Esophagus muscularis mucosa (tissue), 4 donors: ENCODE measurements at regions not wholly inside any gene's neighbourhood (a gene's known extent, or its start where the extent isn't known, plus 50 kb on each side); places are given as distances from the start of the nearest gene placed in this dataset.

Experiments
- DNase-seq: peaks from one replicate; pipeline ENCODE4 v3.0.0-alpha.2; 2017; ENCODE audit errors: extremely low spot score
- H3K27ac ChIP-seq, 4 donors: fragments of 200-600 bp; sonication (generic); replicated peaks in 1 of 4; 1 replicate in 3 of 4; 2 replicates in 1 of 4; pipeline ENCODE4 v1.5.1; 2016 to 2019; ENCODE audit warnings: mild to moderate bottlenecking in 1 of 4
- H3K27me3 ChIP-seq, 4 donors: fragments of 200-600 bp; sonication (generic); one replicate each; pipeline versions ENCODE4 v1.5.1 to v1.6.0; 2016 to 2019
- H3K36me3 ChIP-seq, 4 donors: fragments of 200-600 bp; sonication (generic); one replicate each; pipeline ENCODE4 v1.5.1; 2016 to 2019
- H3K4me1 ChIP-seq, 4 donors: fragments of 200-600 bp; sonication (generic); one replicate each; pipeline ENCODE4 v1.5.1; 2016 to 2019
- H3K4me3 ChIP-seq, 4 donors: fragments of 200-600 bp; sonication (generic); 1 replicate in 2 of 4; 2 replicates in 2 of 4; pipeline ENCODE4 v1.5.1; 2016 to 2019; ENCODE audit warnings: mild to moderate bottlenecking in 4 of 4, moderate library complexity in 1 of 4
- H3K9me3 ChIP-seq, 4 donors: fragments of 200-600 bp; sonication (generic); 1 replicate in 3 of 4; 2 replicates in 1 of 4; pipeline ENCODE4 v1.5.1; 2016 to 2019
- CTCF ChIP-seq, 3 experiments: fragments of 200-600 bp in 2 of 3; fragments of 450-650 bp in 1 of 3; sonication (generic) in 2 of 3; IDR thresholded peaks; one replicate each; pipeline ENCODE4 v1.5.1; 2017 to 2019; ENCODE audit warnings: antibody characterized with exemption in 3 of 3, mild to moderate bottlenecking in 2 of 3, moderate library complexity in 1 of 3
- EP300 ChIP-seq: sonication (generic); formaldehyde crosslinking; IDR thresholded peaks from one replicate; pipeline ENCODE4 v1.6.1; 2017; ENCODE audit warnings: antibody characterized with exemption
- POLR2A ChIP-seq: fragments of 450-650 bp; IDR thresholded peaks from one replicate; pipeline ENCODE4 v1.6.1; 2017; ENCODE audit warnings: antibody characterized with exemption, moderate library complexity, mild to moderate bottlenecking, low read depth
- POLR2AphosphoS5 ChIP-seq, 2 donors: sonication (generic); formaldehyde crosslinking; IDR thresholded peaks; one replicate each; pipeline ENCODE4 v1.6.1; 2017; ENCODE audit warnings: antibody characterized with exemption in 2 of 2
- WGBS: methylation state at CpG from one replicate; pipeline ENCODE4 v1.1.5; 2018; 5-methylcytosine and 5-hydroxymethylcytosine counted together
- intact Hi-C: fragments of 100-400 bp; cut with DNase I; formaldehyde crosslinking; loops from one replicate; pipeline ENCODE4 v1.15.1; 2023

- TF ChIP-seq CTCF (IDR thresholded peaks at IDR 0.05), result no peak
- TF ChIP-seq EP300, result no peak
- no peak for TF ChIP-seq POLR2A
- TF ChIP-seq POLR2AphosphoS5 (IDR thresholded peaks at IDR 0.05), result no peak
These were observed 85.2 kb upstream of the CACNA2D1 start for GRCh38 chr7:82528577-82529310.

GRCh38 chr7:82527851-82528250, 84.3 kb upstream of the CACNA2D1 start:
- WGBS, result 95% methylated on average over 1 of the region's 1 CpG
- Histone ChIP-seq H3K4me3 (no peak overlapping the region), H3K9me3 (no peaks in the 10 kb centered on the region), H3K27ac (no peak overlapping the region), H3K36me3 (no peaks in the 10 kb centered on the region), H3K4me1 (no peaks in the 10 kb centered on the region), H3K27me3 (no peaks in the 10 kb centered on the region)
- DNase-seq, result no peak
- TF ChIP-seq EP300 (no peak), POLR2A (no peak)
- intact Hi-C loops, result no loop called here

More at GRCh38 chr7:82528577-82529310, 85.2 kb upstream of the CACNA2D1 start:
- WGBS, result 82% methylated on average over 3 of the region's 3 CpGs
- Histone ChIP-seq H3K4me1 (no peaks in the 10 kb centered on the region), H3K27ac (no peak overlapping the region), H3K27me3 (no peaks in the 10 kb centered on the region), H3K36me3 (no peaks in the 10 kb centered on the region), H3K9me3 (no peaks in the 10 kb centered on the region), H3K4me3 (no peak overlapping the region)
- DNase-seq, result no peak
- intact Hi-C loops, result no loop called here

GRCh38 chr7:82521906-82522445, 78.4 kb upstream of the CACNA2D1 start:
- TF ChIP-seq POLR2AphosphoS5 (IDR thresholded peaks at IDR 0.05), result no peak
- no peak for TF ChIP-seq EP300
- TF ChIP-seq POLR2A, result no peak
- no peak for TF ChIP-seq CTCF (IDR thresholded peaks at IDR 0.05)
- WGBS, result 83% methylated on average over 2 of the region's 2 CpGs
- Histone ChIP-seq H3K27me3 (no peaks in the 10 kb centered on the region), H3K27ac (no peak overlapping the region), H3K9me3 (no peaks in the 10 kb centered on the region), H3K4me1 (no peaks in the 10 kb centered on the region), H3K36me3 (no peaks in the 10 kb centered on the region), H3K4me3 (no peak overlapping the region)
- no peak for DNase-seq
- intact Hi-C loops, result no loop called here

GRCh38 chr7:82517050-82517449, 73.5 kb upstream of the CACNA2D1 start:
- no peak for TF ChIP-seq POLR2A
- no peak for DNase-seq
- H3K27ac ChIP-seq, result no peak overlapping the region
- no peaks in the 10 kb centered on the region for H3K9me3 ChIP-seq
- no peaks in the 10 kb centered on the region for H3K4me1 ChIP-seq
- H3K36me3 ChIP-seq, result no peaks in the 10 kb centered on the region
- H3K27me3 ChIP-seq, result no peaks in the 10 kb centered on the region
- intact Hi-C loops, result no loop called here
- 94% methylated on average over 2 of the region's 2 CpGs for WGBS
- H3K4me3 ChIP-seq, result no peak overlapping the region

- TF ChIP-seq EP300 (no peak), POLR2A (no peak)
- no peaks in the 10 kb centered on the region for H3K9me3 ChIP-seq
- peaks cover 0 to 11% (median 0%) of the 10 kb centered on the region in 4 donors for H3K27me3 ChIP-seq
- no peak overlapping the region for H3K27ac ChIP-seq
- intact Hi-C loops, result no loop called here
- H3K4me3 ChIP-seq, result no peak overlapping the region
- peaks cover 0 to 4% (median 2%) of the 10 kb centered on the region in 4 donors for H3K4me1 ChIP-seq
- DNase-seq, result no peak
- no peaks in the 10 kb centered on the region for H3K36me3 ChIP-seq
These were observed 68.0 kb upstream of the CACNA2D1 start for GRCh38 chr7:82511542-82511941.

GRCh38 chr7:82507976-82508677, 64.5 kb upstream of the CACNA2D1 start:
- H3K4me1 ChIP-seq, result peaks cover 0 to 10% (median 2%) of the 10 kb centered on the region in 4 donors
- WGBS, result 56% methylated on average over 17 of the region's 25 CpGs

More at GRCh38 chr7:82507976-82508677, 64.5 kb upstream of the CACNA2D1 start:
- no peaks in the 10 kb centered on the region for H3K36me3 ChIP-seq
- peaks cover 0 to 11% (median 0%) of the 10 kb centered on the region in 4 donors for H3K27me3 ChIP-seq
- intact Hi-C loops, result no loop called here
- H3K9me3 ChIP-seq, result no peaks in the 10 kb centered on the region
- H3K27ac ChIP-seq, result no peak overlapping the region
- no peak for TF ChIP-seq EP300
- TF ChIP-seq CTCF (IDR thresholded peaks at IDR 0.05), result no peak
- TF ChIP-seq POLR2AphosphoS5 (IDR thresholded peaks at IDR 0.05), result no peak
- no peak for TF ChIP-seq POLR2A
- no peak for DNase-seq
- H3K4me3 ChIP-seq, result no peak overlapping the region
